ENCODE measurements at regions not wholly inside any gene's neighbourhood (a gene's known extent, or its start where the extent isn't known, plus 50 kb on each side); places are given as distances from the start of the nearest gene placed in this dataset.

DNA sequence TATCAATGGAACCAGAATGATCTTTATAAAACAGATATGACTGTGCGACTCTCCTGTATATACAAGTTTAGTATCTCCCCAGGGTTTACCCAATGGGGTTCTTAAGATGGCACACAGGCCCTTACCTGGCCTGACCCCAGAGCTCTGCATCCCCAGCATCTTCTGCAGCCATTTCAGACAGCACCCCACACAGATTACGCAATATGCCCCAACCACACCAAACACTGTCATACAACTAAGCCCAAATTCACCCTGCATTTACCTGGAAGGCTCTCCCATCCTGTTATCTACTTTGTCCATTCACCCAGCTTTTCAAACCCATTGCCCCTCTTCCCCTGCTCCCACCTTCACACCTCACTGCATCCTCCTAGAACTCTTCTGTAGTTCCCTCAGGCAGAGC lies 182.5 kb upstream of the API5 start:
- H2AFZ ChIP-seq (ENCODE audit: low read depth, low read length), result no peak overlapping the region

DNA sequence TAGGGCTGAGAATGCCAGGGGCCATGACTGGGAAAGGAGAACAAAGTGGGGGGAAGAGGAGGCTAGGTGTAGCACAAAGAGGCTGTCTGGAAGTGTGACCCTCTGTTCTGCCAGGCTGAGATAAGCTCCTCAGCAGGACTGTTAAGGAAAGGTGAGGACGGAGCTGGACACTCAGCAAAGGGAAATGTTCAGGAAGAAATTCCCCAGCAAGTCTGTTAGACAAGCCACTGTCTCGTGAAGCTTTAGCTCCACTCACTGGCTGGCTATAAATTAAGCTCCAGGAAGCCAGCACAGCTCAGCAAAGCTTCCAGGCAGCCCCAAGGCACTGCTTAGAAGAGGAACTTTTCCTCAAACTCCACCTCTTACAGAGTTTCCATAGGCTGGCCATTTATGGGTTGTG lies 181.2 kb upstream of the API5 start:
- no peaks in the 10 kb centered on the region for H3K4me1 ChIP-seq (ENCODE audit: insufficient read depth, low read length)
- Mint-ChIP-seq H3K27me3 (ENCODE audit: low read depth, unreplicated experiment) (no peaks in the 10 kb centered on the region), H3K36me3 (ENCODE audit: low read depth, unreplicated experiment) (no peaks in the 10 kb centered on the region), H3K9me3 (ENCODE audit: unreplicated experiment) (peaks cover 3% of the 10 kb centered on the region), H3K27ac (ENCODE audit: unreplicated experiment) (no peak overlapping the region), H3K4me3 (ENCODE audit: unreplicated experiment) (no peak overlapping the region), H3K4me1 (ENCODE audit: low read depth, unreplicated experiment) (no peaks in the 10 kb centered on the region)
- H3K9ac ChIP-seq (ENCODE audit: low read length), result no peak overlapping the region
- H3K4me3 ChIP-seq (ENCODE audit: insufficient read depth, low read depth, low read length), result no peak overlapping the region
- DNase-seq (ENCODE audit: low read depth) (no peak), FAIRE-seq (no peak)
- no peak overlapping the region for H2AFZ ChIP-seq (ENCODE audit: low read depth, low read length)
- no peak for TF ChIP-seq EZH2 (IDR thresholded peaks at IDR 0.05; ENCODE audit: insufficient read depth, low read length)
- TF ChIP-seq, protein P1, sequence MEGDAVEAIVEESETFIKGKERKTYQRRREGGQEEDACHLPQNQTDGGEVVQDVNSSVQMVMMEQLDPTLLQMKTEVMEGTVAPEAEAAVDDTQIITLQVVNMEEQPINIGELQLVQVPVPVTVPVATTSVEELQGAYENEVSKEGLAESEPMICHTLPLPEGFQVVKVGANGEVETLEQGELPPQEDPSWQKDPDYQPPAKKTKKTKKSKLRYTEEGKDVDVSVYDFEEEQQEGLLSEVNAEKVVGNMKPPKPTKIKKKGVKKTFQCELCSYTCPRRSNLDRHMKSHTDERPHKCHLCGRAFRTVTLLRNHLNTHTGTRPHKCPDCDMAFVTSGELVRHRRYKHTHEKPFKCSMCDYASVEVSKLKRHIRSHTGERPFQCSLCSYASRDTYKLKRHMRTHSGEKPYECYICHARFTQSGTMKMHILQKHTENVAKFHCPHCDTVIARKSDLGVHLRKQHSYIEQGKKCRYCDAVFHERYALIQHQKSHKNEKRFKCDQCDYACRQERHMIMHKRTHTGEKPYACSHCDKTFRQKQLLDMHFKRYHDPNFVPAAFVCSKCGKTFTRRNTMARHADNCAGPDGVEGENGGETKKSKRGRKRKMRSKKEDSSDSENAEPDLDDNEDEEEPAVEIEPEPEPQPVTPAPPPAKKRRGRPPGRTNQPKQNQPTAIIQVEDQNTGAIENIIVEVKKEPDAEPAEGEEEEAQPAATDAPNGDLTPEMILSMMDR (IDR thresholded peaks at IDR 0.05; ENCODE audit: insufficient read depth, low read depth, low read length), result no peak
- H3K36me3 ChIP-seq (ENCODE audit: insufficient read depth, low read length), result no peaks in the 10 kb centered on the region
- H4K20me1 ChIP-seq (ENCODE audit: insufficient read depth, low read length), result no peaks in the 10 kb centered on the region
- H3K79me2 ChIP-seq (ENCODE audit: insufficient read depth, low read length), result no peaks in the 10 kb centered on the region
- H3K27ac ChIP-seq (ENCODE audit: low read depth, low read length), result no peak overlapping the region
- no peak overlapping the region for H3K4me2 ChIP-seq (ENCODE audit: low read length)
- peaks cover 5% of the 10 kb centered on the region for H3K9me3 ChIP-seq (ENCODE audit: insufficient read depth, low read depth, low read length)
- H3K27me3 ChIP-seq (ENCODE audit: insufficient read depth, low read length), result no peaks in the 10 kb centered on the region

More for the DNA sequence above, 182.5 kb upstream of the API5 start:
- DNase-seq (ENCODE audit: low read depth) (no peak), FAIRE-seq (no peak)
- H3K4me1 ChIP-seq (ENCODE audit: insufficient read depth, low read length), result no peaks in the 10 kb centered on the region
- no peak overlapping the region for H3K9ac ChIP-seq (ENCODE audit: low read length)
- H3K4me1 Mint-ChIP-seq (ENCODE audit: low read depth, unreplicated experiment), result no peaks in the 10 kb centered on the region
- H3K27ac ChIP-seq (ENCODE audit: low read depth, low read length), result no peak overlapping the region
- H3K4me3 Mint-ChIP-seq (ENCODE audit: unreplicated experiment), result no peak overlapping the region
- H3K36me3 Mint-ChIP-seq (ENCODE audit: low read depth, unreplicated experiment), result no peaks in the 10 kb centered on the region
- TF ChIP-seq, protein P1 (IDR thresholded peaks at IDR 0.05; ENCODE audit: insufficient read depth, low read depth, low read length), result no peak
- no peak for TF ChIP-seq EZH2 (IDR thresholded peaks at IDR 0.05; ENCODE audit: insufficient read depth, low read length)
- no peak overlapping the region for H3K27ac Mint-ChIP-seq (ENCODE audit: unreplicated experiment)
- no peak overlapping the region for H3K4me3 ChIP-seq (ENCODE audit: insufficient read depth, low read depth, low read length)
- no peak overlapping the region for H3K4me2 ChIP-seq (ENCODE audit: low read length)
- peaks cover 3% of the 10 kb centered on the region for H3K9me3 Mint-ChIP-seq (ENCODE audit: unreplicated experiment)
- H3K27me3 Mint-ChIP-seq (ENCODE audit: low read depth, unreplicated experiment), result no peaks in the 10 kb centered on the region
- H3K9me3 ChIP-seq (ENCODE audit: insufficient read depth, low read depth, low read length), result peaks cover 3% of the 10 kb centered on the region
- H3K27me3 ChIP-seq (ENCODE audit: insufficient read depth, low read length), result no peaks in the 10 kb centered on the region
- no peaks in the 10 kb centered on the region for H3K36me3 ChIP-seq (ENCODE audit: insufficient read depth, low read length)
- H3K79me2 ChIP-seq (ENCODE audit: insufficient read depth, low read length), result no peaks in the 10 kb centered on the region
- H4K20me1 ChIP-seq (ENCODE audit: insufficient read depth, low read length), result no peaks in the 10 kb centered on the region

DNA sequence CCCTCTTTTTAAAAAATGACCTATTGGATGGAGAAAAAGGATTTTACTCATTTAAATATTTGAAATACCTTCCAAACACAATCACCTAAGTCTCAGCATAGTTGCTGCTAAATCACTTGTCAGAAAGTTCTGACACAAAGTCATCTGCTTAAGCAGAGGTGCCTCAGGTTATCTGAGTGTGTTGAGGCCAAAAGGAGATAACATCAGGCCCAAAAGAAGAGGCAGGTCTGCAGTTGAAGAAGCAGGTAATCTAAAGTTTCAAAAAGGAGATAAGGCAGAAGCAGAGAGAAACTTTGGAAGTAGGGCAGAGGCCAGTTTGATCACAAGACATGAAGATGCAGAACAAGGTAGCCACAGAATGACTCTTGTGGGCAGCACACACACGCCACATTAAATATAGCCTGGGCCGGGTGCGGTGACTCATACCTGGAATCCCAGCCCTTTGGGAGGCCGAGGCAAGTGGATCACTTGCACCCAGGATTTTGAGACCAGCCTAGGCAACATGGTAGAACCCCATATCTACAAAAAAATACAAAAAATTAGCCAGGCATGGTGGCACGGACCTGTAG lies 175.7 kb upstream of the API5 start:
- H3K4me1 ChIP-seq (ENCODE audit: insufficient read depth, low read length), result no peaks in the 10 kb centered on the region
- H3K4me2 ChIP-seq (ENCODE audit: low read length), result no peak overlapping the region
- H3K79me2 ChIP-seq (ENCODE audit: insufficient read depth, low read length), result no peaks in the 10 kb centered on the region
- no peaks in the 10 kb centered on the region for H3K36me3 ChIP-seq (ENCODE audit: insufficient read depth, low read length)
- no peak overlapping the region for H2AFZ ChIP-seq (ENCODE audit: low read depth, low read length)
- H3K9me3 ChIP-seq (ENCODE audit: insufficient read depth, low read depth, low read length), result peaks cover 8% of the 10 kb centered on the region
- H3K36me3 Mint-ChIP-seq (ENCODE audit: low read depth, unreplicated experiment), result no peaks in the 10 kb centered on the region
- no peaks in the 10 kb centered on the region for H3K27me3 Mint-ChIP-seq (ENCODE audit: low read depth, unreplicated experiment)
- no peaks in the 10 kb centered on the region for H3K4me1 Mint-ChIP-seq (ENCODE audit: low read depth, unreplicated experiment)
- no peak overlapping the region for H3K9ac ChIP-seq (ENCODE audit: low read length)
- no peak overlapping the region for H3K4me3 ChIP-seq (ENCODE audit: insufficient read depth, low read depth, low read length)
- peaks cover 13% of the 10 kb centered on the region for H3K9me3 Mint-ChIP-seq (ENCODE audit: unreplicated experiment)
- TF ChIP-seq EZH2 (IDR thresholded peaks at IDR 0.05; ENCODE audit: insufficient read depth, low read length), result no peak
- TF ChIP-seq, protein P1 (IDR thresholded peaks at IDR 0.05; ENCODE audit: insufficient read depth, low read depth, low read length), result no peak
- H3K27me3 ChIP-seq (ENCODE audit: insufficient read depth, low read length), result no peaks in the 10 kb centered on the region
- H3K27ac ChIP-seq (ENCODE audit: low read depth, low read length), result no peak overlapping the region
- H3K27ac Mint-ChIP-seq (ENCODE audit: unreplicated experiment), result no peak overlapping the region
- DNase-seq (ENCODE audit: low read depth) (no peak), FAIRE-seq (no peak)
- H4K20me1 ChIP-seq (ENCODE audit: insufficient read depth, low read length), result no peaks in the 10 kb centered on the region
- no peak overlapping the region for H3K4me3 Mint-ChIP-seq (ENCODE audit: unreplicated experiment)
